NB4 (cell line): ENCODE measurements at regions not wholly inside any gene's neighbourhood (a gene's known extent, or its start where the extent isn't known, plus 50 kb on each side); places are given as distances from the start of the nearest gene placed in this dataset.

Source experiments
- MAX ChIP-seq: IDR thresholded peaks from 2 replicates; pipeline ENCODE4 v1.6.1; 2011; ENCODE audit warnings: low read depth, low read length
- POLR2A ChIP-seq: IDR thresholded peaks from 2 replicates; pipeline ENCODE4 v1.6.1; 2011; ENCODE audit warnings: mild to moderate bottlenecking; ENCODE audit not compliant: insufficient read length; ENCODE audit errors: extremely low read depth

DNA sequence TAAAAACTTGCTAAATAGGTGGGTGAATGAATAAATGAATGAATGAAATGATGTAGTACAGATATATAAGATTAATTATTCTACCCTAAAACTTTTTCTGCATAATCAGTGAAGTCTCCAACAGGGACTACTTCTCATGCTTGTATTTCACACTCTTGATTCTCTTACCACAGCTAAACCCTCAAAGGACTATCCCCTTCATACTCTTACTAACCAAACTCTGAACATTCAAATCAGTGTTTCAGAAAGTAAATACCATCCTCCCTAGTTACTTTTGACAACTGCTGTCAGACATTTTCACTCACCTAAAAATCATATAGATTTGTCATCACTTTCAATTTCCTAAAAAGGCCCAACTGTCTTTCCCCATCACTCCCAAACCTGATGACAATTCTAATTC is 234.3 kb upstream of the HHIP start:
- TF ChIP-seq POLR2A (no peak), MAX (no peak)
